Inferior parietal cortex (tissue), 1 donor: ENCODE measurements at regions not wholly inside any gene's neighbourhood (a gene's known extent, or its start where the extent isn't known, plus 50 kb on each side); places are given as distances from the start of the nearest gene placed in this dataset.

ENCODE experiments used
- DNase-seq: peaks from one replicate; pipeline ENCODE4 v3.0.0-alpha.2; 2016; ENCODE audit errors: extremely low spot score

- DNase-seq, result no peak
These were observed 132.3 kb upstream of the CRY1 start for GRCh38 chr12:107225635-107226034.

GRCh38 chr12:107226126-107226525 lies 132.8 kb upstream of the CRY1 start:
- no peak for DNase-seq

- DNase-seq, result no peak
These were observed 134.7 kb upstream of the CRY1 start for GRCh38 chr12:107228076-107228475.

- DNase-seq, result no peak
These were observed 136.5 kb upstream of the CRY1 start for GRCh38 chr12:107229827-107230226.

- DNase-seq, result no peak
These were observed 138.0 kb upstream of the CRY1 start for GRCh38 chr12:107231303-107231702.

- no peak for DNase-seq
These were observed 140.2 kb upstream of the CRY1 start for GRCh38 chr12:107233551-107233950.

GRCh38 chr12:107235600-107235999 lies 142.3 kb upstream of the CRY1 start:
- no peak for DNase-seq

- DNase-seq, result no peak
These were observed 143.6 kb upstream of the CRY1 start for GRCh38 chr12:107236824-107237511.

GRCh38 chr12:107238296-107238695 lies 144.9 kb upstream of the CRY1 start:
- DNase-seq, result no peak

GRCh38 chr12:107241411-107241810 lies 148.1 kb upstream of the CRY1 start:
- DNase-seq, result no peak

- DNase-seq, result no peak
These were observed 148.8 kb upstream of the CRY1 start for GRCh38 chr12:107242189-107242588.

- DNase-seq, result no peak
These were observed 150.0 kb upstream of the CRY1 start for GRCh38 chr12:107243341-107243740.

GRCh38 chr12:107244584-107244983 lies 151.2 kb upstream of the CRY1 start:
- DNase-seq, result no peak

- no peak for DNase-seq
These were observed 154.3 kb upstream of the CRY1 start for GRCh38 chr12:107247650-107248049.

GRCh38 chr12:107248187-107248586 lies 154.8 kb upstream of the CRY1 start:
- DNase-seq, result no peak

GRCh38 chr12:107251288-107251687 lies 157.9 kb upstream of the CRY1 start:
- DNase-seq, result no peak

GRCh38 chr12:107253361-107253760 lies 160.0 kb upstream of the CRY1 start:
- no peak for DNase-seq

- no peak for DNase-seq
These were observed 161.0 kb upstream of the CRY1 start for GRCh38 chr12:107254258-107254856.

GRCh38 chr12:107258780-107259179 lies 165.4 kb upstream of the CRY1 start:
- DNase-seq, result no peak

- DNase-seq, result no peak
These were observed 170.6 kb upstream of the CRY1 start for GRCh38 chr12:107263980-107264379.

GRCh38 chr12:107264667-107265066 lies 171.3 kb upstream of the CRY1 start:
- no peak for DNase-seq

- no peak for DNase-seq
These were observed 174.3 kb upstream of the CRY1 start for GRCh38 chr12:107267604-107268003.

GRCh38 chr12:107271523-107271922 lies 178.2 kb upstream of the CRY1 start:
- DNase-seq, result no peak

- no peak for DNase-seq
These were observed 182.2 kb upstream of the CRY1 start for GRCh38 chr12:107275530-107275929.
